IMR-90 (cell line): ENCODE measurements at regions not wholly inside any gene's neighbourhood (a gene's known extent, or its start where the extent isn't known, plus 50 kb on each side); places are given as distances from the start of the nearest gene placed in this dataset.

ENCODE experiments used
- ATAC-seq: fragments of 200-7000 bp; cut with Tn5 transposase; 2 replicates; pipeline ENCODE4 v1.9.1; 2020; ENCODE audit warnings: low read depth, mild to moderate bottlenecking, moderate library complexity
- BruUV-seq: library from RNA; stranded (reverse); fragments of 400-500 nt; replicated peaks from 2 replicates; lab custom pipeline; 2021; lab: Mats Ljungman, UMichigan
- CTCF ChIA-PET: fragments of 300-600 bp; formaldehyde crosslinking; extraction: SDS; loops from one replicate; lab custom pipeline; 2021; ENCODE audit warnings: antibody characterized with exemption; lab: Yijun Ruan, JAX
- POLR2A ChIA-PET: fragments of 300-600 bp; sonication (Branson Sonifier 250); formaldehyde crosslinking; loops from one replicate; lab custom pipeline; 2022; ENCODE audit warnings: antibody characterized with exemption; ENCODE audit not compliant: unreplicated experiment; lab: Charles Lee
- DNase-seq: peaks from one replicate; pipeline ENCODE4 v3.0.0; 2013
- H2AFZ ChIP-seq: replicated peaks from 2 replicates; pipeline ENCODE3; 2013; ENCODE audit warnings: low read length, mild to moderate bottlenecking; ENCODE audit not compliant: poor library complexity
- H2AK5ac ChIP-seq: 2 replicates; pipeline ENCODE4 v1.6.1; 2013; ENCODE audit warnings: low read depth, low read length, inconsistent platforms
- H2AK9ac ChIP-seq: replicated peaks from 2 replicates; pipeline ENCODE3; 2013; ENCODE audit warnings: mild to moderate bottlenecking, low read depth, low read length, moderate library complexity; ENCODE audit not compliant: poor library complexity
- H2BK120ac ChIP-seq: 2 replicates; pipeline ENCODE4 v1.6.1; 2013; ENCODE audit warnings: low read depth, low read length, inconsistent platforms
- H2BK15ac ChIP-seq: 3 replicates; pipeline ENCODE4 v1.6.1; 2013; ENCODE audit warnings: low read depth, low read length, inconsistent platforms
- H2BK20ac ChIP-seq: 2 replicates; pipeline ENCODE4 v1.6.1; 2013; ENCODE audit warnings: low read depth, mild to moderate bottlenecking, inconsistent platforms, low read length, moderate library complexity
- H2BK5ac ChIP-seq: 2 replicates; pipeline ENCODE4 v1.6.1; 2013; ENCODE audit warnings: mild to moderate bottlenecking, low read depth, low read length, inconsistent platforms; ENCODE audit not compliant: poor library complexity, severe bottlenecking
- H3K14ac ChIP-seq: replicated peaks from 2 replicates; pipeline ENCODE4 v1.6.1; 2013; ENCODE audit warnings: low read depth, low read length, inconsistent platforms
- H3K18ac ChIP-seq: 2 replicates; pipeline ENCODE4 v1.6.1; 2013; ENCODE audit warnings: low read depth, low read length, control low read depth
- H3K23ac ChIP-seq: 2 replicates; pipeline ENCODE4 v1.6.1; 2013; ENCODE audit warnings: low read depth, low read length, inconsistent platforms
- H3K27ac ChIP-seq: 2 replicates; pipeline ENCODE4 v1.5.1; 2013; ENCODE audit warnings: mild to moderate bottlenecking, control low read depth, low read length; ENCODE audit not compliant: insufficient read depth
- H3K27me3 ChIP-seq: 2 replicates; pipeline ENCODE4 v1.6.1; 2013; ENCODE audit warnings: low read length; ENCODE audit not compliant: control insufficient read depth, insufficient read depth
- H3K36me3 ChIP-seq: 2 replicates; pipeline ENCODE4 v1.6.1; 2013; ENCODE audit warnings: low read length, mixed read lengths; ENCODE audit not compliant: control insufficient read depth, insufficient read depth
- H3K4ac ChIP-seq: 2 replicates; pipeline ENCODE4 v1.6.1; 2013; ENCODE audit warnings: low read depth, low read length, inconsistent platforms
- H3K4me1 ChIP-seq: 2 replicates; pipeline ENCODE4 v1.6.1; 2013; ENCODE audit warnings: low read length, mixed read lengths; ENCODE audit not compliant: control insufficient read depth, insufficient read depth
- H3K4me2 ChIP-seq: 2 replicates; pipeline ENCODE4 v1.6.1; 2013; ENCODE audit warnings: low read depth, mild to moderate bottlenecking, control low read depth, low read length, moderate library complexity
- H3K4me3 ChIP-seq: 2 replicates; pipeline ENCODE4 v1.5.1; 2013; ENCODE audit warnings: low read depth, mild to moderate bottlenecking, control low read depth, low read length, moderate library complexity; ENCODE audit not compliant: insufficient read depth
- H3K56ac ChIP-seq: 2 replicates; pipeline ENCODE4 v1.6.1; 2013; ENCODE audit warnings: low read length, inconsistent platforms; ENCODE audit not compliant: insufficient read depth; ENCODE audit errors: extremely low read depth
- H3K79me1 ChIP-seq, 2 experiments: 2 replicates each; pipeline ENCODE4 v1.6.1; 2013; ENCODE audit warnings: low read length in 2 of 2, inconsistent platforms in 1 of 2, low read depth in 1 of 2
- H3K9ac ChIP-seq: 2 replicates; pipeline ENCODE4 v1.6.1; 2013; ENCODE audit warnings: low read depth, low read length, control low read depth
- H3K9me1 ChIP-seq: 2 replicates; pipeline ENCODE4 v1.6.1; 2013; ENCODE audit warnings: low read length, inconsistent platforms; ENCODE audit not compliant: insufficient read depth
- H3K9me3 ChIP-seq: 2 replicates; pipeline ENCODE4 v1.6.1; 2013; ENCODE audit warnings: low read length; ENCODE audit not compliant: control insufficient read depth, insufficient read depth
- H4K20me1 ChIP-seq: 2 replicates; pipeline ENCODE4 v1.6.1; 2013; ENCODE audit warnings: low read length, inconsistent platforms; ENCODE audit not compliant: insufficient read depth
- H4K5ac ChIP-seq: 2 replicates; pipeline ENCODE4 v1.6.1; 2013; ENCODE audit warnings: mild to moderate bottlenecking, low read depth, low read length, control low read depth
- H4K8ac ChIP-seq, 2 experiments: 2 replicates each; pipeline ENCODE4 v1.6.1; 2013; ENCODE audit warnings: low read depth in 2 of 2, low read length in 2 of 2, control low read depth in 1 of 2, inconsistent platforms in 1 of 2
- H4K91ac ChIP-seq: 2 replicates; pipeline ENCODE4 v1.6.1; 2013; ENCODE audit warnings: low read depth, low read length, inconsistent platforms; ENCODE audit not compliant: insufficient read depth
- BHLHE40 ChIP-seq: fragments of 150-350 bp; IDR thresholded peaks from 2 replicates; pipeline ENCODE4 v1.6.1; 2016; ENCODE audit warnings: mild to moderate bottlenecking, low read depth, low read length
- CEBPB ChIP-seq: IDR thresholded peaks from 2 replicates; pipeline ENCODE4 v1.6.1; 2012; ENCODE audit warnings: low read depth, low read length, improper control_type of control experiment
- CHD1 ChIP-seq: IDR thresholded peaks from 2 replicates; pipeline ENCODE4 v1.6.1; 2012; ENCODE audit warnings: low read depth, low read length, improper control_type of control experiment
- FOS ChIP-seq: fragments of 150-350 bp; IDR thresholded peaks from 2 replicates; pipeline ENCODE4 v1.6.1; 2016; ENCODE audit warnings: low read depth, low read length
- MAZ ChIP-seq: IDR thresholded peaks from 2 replicates; pipeline ENCODE4 v1.6.1; 2012; ENCODE audit warnings: low read depth, mild to moderate bottlenecking, low read length, improper control_type of control experiment, moderate library complexity, borderline replicate concordance
- MXI1 ChIP-seq: IDR thresholded peaks from 2 replicates; pipeline ENCODE4 v1.6.1; 2012; ENCODE audit warnings: low read depth, mild to moderate bottlenecking, low read length, moderate library complexity, borderline replicate concordance
- NFE2L2 ChIP-seq: fragments of 150-350 bp; IDR thresholded peaks from 2 replicates; pipeline ENCODE4 v1.6.1; 2016; ENCODE audit warnings: low read depth, mild to moderate bottlenecking, low read length
- POLR2A ChIP-seq: IDR thresholded peaks from 2 replicates; pipeline ENCODE4 v1.6.1; 2012; ENCODE audit warnings: mild to moderate bottlenecking, low read depth, low read length
- RAD21 ChIP-seq: IDR thresholded peaks from 2 replicates; pipeline ENCODE4 v1.6.1; 2012; ENCODE audit warnings: low read length, improper control_type of control experiment
- RCOR1 ChIP-seq: IDR thresholded peaks from 2 replicates; pipeline ENCODE4 v1.6.1; 2012; ENCODE audit warnings: mild to moderate bottlenecking, low read length, improper control_type of control experiment; ENCODE audit not compliant: insufficient replicate concordance
- RFX5 ChIP-seq: IDR thresholded peaks from 2 replicates; pipeline ENCODE4 v1.8.0; 2012; ENCODE audit warnings: low read depth, mild to moderate bottlenecking, low read length, moderate library complexity
- SMC3 ChIP-seq: fragments of 150-350 bp; IDR thresholded peaks from 2 replicates; pipeline ENCODE4 v1.6.1; 2016; ENCODE audit warnings: low read depth, mild to moderate bottlenecking, antibody characterized with exemption, low read length, moderate library complexity
- WGBS, 2 experiments: methylation state at CpG; one replicate each; pipeline versions ENCODE4 v1.1.5 to v1.1.7; 2013; ENCODE audit warnings: missing lambda C conversion rate in 2 of 2; ENCODE audit not compliant: insufficient read length in 1 of 2; ENCODE audit errors: extremely low coverage in 2 of 2; 5-methylcytosine and 5-hydroxymethylcytosine counted together
- dilution Hi-C: fragments of 300-500 bp; cut with HindIII; formaldehyde crosslinking; loops from one replicate; pipeline ENCODE4 v1.14.3; 2018; ENCODE audit warnings: low sequenced_read_pairs; ENCODE audit not compliant: unreplicated experiment
- in situ Hi-C: fragments of 300-500 bp; cut with MboI; formaldehyde crosslinking; loops from 3 replicates; pipeline ENCODE4 v1.14.3; 2019; ENCODE audit warnings: low sequenced_read_pairs, inconsistent platforms, mixed read lengths
- intact Hi-C: fragments of 100-400 bp; cut with micrococcal nuclease; formaldehyde crosslinking; loops from 2 replicates; pipeline ENCODE4 v1.10.0; 2022
- TF ChIP-seq, protein P1 (sequence below): fragments of 150-350 bp; IDR thresholded peaks from 2 replicates; pipeline ENCODE4 v1.6.1; 2017; ENCODE audit warnings: mild to moderate bottlenecking, antibody characterized with exemption, low read length, low read depth
- TF ChIP-seq, protein P2 (sequence below): conservative IDR thresholded peaks from 2 replicates; pipeline ENCODE4 v1.5.1; 2012; ENCODE audit warnings: mild to moderate bottlenecking, low read depth, low read length, improper control_type of control experiment
- TF ChIP-seq, protein P3 (sequence below): fragments of 150-350 bp; IDR thresholded peaks from 2 replicates; pipeline ENCODE4 v1.6.1; 2016; ENCODE audit warnings: low read depth, mild to moderate bottlenecking, low read length, moderate library complexity, borderline replicate concordance

DNA sequence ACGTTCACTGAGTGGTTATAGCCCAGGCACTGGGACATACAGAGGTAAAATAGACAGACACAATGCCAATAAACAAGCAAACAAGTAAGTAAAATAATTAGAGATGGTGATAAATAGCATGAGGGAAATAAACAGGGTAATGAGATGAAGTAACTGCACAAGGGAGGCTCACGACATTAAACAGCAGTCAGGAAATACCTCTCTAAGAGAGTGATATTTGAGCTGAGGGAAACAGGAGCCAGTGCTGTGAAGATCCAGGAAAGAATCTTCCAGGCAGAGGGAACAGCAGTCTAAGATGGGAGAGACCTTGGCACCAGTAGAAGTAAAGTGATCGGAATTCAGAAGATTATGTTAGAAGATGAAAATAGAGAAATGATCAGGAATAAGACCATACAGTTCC is 279.4 kb downstream of the HINT1 start:
- Histone ChIP-seq H3K9ac (no peak overlapping the region), H2AK9ac (no peak overlapping the region), H2AFZ (no peak overlapping the region), H2BK5ac (no peak overlapping the region), H3K4me2 (no peak overlapping the region), H2AK5ac (no peak overlapping the region), H4K5ac (no peak overlapping the region), H4K8ac (no peak overlapping the region), H3K23ac (no peak overlapping the region), H3K14ac (no peak overlapping the region), H4K91ac (no peak overlapping the region), H3K36me3 (no peaks in the 10 kb centered on the region), H4K20me1 (no peaks in the 10 kb centered on the region), H3K18ac (no peak overlapping the region), H2BK20ac (no peak overlapping the region), H3K9me3 (peaks cover 4% of the 10 kb centered on the region; the same call in 1 of the 2 replicates), H3K4ac (no peak overlapping the region), H3K4me3 (no peak overlapping the region), H3K9me1 (no peaks in the 10 kb centered on the region), H3K79me1 (no peaks in the 10 kb centered on the region), H3K56ac (no peak overlapping the region), H2BK15ac (no peak overlapping the region), H3K27ac (no peak overlapping the region), H3K4me1 (no peaks in the 10 kb centered on the region), H3K27me3 (no peaks in the 10 kb centered on the region), H2BK120ac (no peak overlapping the region)
- dilution Hi-C loops: no loop called here
- no peak for ATAC-seq
- CTCF ChIA-PET: no interaction called here
- no TSS peak for BruUV-seq
- no peak for DNase-seq
- TF ChIP-seq FOS: no peak
- no peak for TF ChIP-seq RFX5
- TF ChIP-seq, protein P1, sequence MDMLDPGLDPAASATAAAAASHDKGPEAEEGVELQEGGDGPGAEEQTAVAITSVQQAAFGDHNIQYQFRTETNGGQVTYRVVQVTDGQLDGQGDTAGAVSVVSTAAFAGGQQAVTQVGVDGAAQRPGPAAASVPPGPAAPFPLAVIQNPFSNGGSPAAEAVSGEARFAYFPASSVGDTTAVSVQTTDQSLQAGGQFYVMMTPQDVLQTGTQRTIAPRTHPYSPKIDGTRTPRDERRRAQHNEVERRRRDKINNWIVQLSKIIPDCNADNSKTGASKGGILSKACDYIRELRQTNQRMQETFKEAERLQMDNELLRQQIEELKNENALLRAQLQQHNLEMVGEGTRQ: no peak
- no peak for TF ChIP-seq POLR2A
- TF ChIP-seq RAD21: no peak
- no peak for TF ChIP-seq MAZ
- TF ChIP-seq MXI1: no peak
- no peak for TF ChIP-seq RCOR1
- no peak for TF ChIP-seq CEBPB
- TF ChIP-seq, protein P2, sequence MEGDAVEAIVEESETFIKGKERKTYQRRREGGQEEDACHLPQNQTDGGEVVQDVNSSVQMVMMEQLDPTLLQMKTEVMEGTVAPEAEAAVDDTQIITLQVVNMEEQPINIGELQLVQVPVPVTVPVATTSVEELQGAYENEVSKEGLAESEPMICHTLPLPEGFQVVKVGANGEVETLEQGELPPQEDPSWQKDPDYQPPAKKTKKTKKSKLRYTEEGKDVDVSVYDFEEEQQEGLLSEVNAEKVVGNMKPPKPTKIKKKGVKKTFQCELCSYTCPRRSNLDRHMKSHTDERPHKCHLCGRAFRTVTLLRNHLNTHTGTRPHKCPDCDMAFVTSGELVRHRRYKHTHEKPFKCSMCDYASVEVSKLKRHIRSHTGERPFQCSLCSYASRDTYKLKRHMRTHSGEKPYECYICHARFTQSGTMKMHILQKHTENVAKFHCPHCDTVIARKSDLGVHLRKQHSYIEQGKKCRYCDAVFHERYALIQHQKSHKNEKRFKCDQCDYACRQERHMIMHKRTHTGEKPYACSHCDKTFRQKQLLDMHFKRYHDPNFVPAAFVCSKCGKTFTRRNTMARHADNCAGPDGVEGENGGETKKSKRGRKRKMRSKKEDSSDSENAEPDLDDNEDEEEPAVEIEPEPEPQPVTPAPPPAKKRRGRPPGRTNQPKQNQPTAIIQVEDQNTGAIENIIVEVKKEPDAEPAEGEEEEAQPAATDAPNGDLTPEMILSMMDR: no peak
- TF ChIP-seq, protein P3, sequence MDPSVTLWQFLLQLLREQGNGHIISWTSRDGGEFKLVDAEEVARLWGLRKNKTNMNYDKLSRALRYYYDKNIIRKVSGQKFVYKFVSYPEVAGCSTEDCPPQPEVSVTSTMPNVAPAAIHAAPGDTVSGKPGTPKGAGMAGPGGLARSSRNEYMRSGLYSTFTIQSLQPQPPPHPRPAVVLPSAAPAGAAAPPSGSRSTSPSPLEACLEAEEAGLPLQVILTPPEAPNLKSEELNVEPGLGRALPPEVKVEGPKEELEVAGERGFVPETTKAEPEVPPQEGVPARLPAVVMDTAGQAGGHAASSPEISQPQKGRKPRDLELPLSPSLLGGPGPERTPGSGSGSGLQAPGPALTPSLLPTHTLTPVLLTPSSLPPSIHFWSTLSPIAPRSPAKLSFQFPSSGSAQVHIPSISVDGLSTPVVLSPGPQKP: no peak
- TF ChIP-seq SMC3: no peak
- TF ChIP-seq NFE2L2: no peak
- no peak for TF ChIP-seq BHLHE40
- TF ChIP-seq CHD1: no peak
- POLR2A ChIA-PET: no interaction called here
- intact Hi-C loops: no loop called here
- WGBS, 2 experiments: 0% methylated on average over 1 of the region's 3 CpGs; no CpG with 5 or more reads in 1 of the 2 experiments
- in situ Hi-C loops: loop anchor here (25.0 kb wide), 1 partner anchor 527 kb away; no protein-coding TSS in a partner anchor
